HG02870 (cell line): ENCODE measurements at regions not wholly inside any gene's neighbourhood (a gene's known extent, or its start where the extent isn't known, plus 50 kb on each side); places are given as distances from the start of the nearest gene placed in this dataset.

Experiments
- ATAC-seq: cut with Tn5 transposase; IDR thresholded peaks from one replicate; pipeline ENCODE4 v1.9.1; 2021; ENCODE audit warnings: mild to moderate bottlenecking, moderate library complexity; ENCODE audit not compliant: unreplicated experiment

DNA sequence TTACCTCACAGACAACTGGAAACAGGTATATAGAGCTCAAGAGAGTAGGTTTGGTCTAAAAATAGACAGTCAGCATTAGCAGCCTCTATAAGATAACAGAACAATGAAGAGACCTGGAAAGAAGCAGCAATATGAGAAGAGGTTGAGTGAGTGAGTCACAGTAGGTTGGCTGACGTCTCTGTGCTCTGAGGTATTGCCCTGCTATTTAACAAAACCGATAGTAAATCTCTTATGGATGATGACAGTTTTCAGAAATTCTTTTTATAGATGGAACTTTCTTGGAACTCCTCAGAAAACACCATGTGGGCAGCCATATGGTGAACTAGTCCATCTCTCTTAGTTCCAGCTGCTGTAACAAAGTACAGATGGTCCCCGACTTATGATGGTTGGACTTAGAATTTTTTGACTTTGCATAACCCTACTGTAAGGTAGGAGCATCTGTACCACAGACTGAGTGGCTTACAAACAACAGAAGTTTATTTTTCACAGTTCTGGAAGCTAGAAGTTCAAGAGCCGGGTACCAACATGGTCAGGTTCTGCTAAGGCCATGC lies 123.5 kb downstream of the MBD2 start:
- no peak for ATAC-seq

DNA sequence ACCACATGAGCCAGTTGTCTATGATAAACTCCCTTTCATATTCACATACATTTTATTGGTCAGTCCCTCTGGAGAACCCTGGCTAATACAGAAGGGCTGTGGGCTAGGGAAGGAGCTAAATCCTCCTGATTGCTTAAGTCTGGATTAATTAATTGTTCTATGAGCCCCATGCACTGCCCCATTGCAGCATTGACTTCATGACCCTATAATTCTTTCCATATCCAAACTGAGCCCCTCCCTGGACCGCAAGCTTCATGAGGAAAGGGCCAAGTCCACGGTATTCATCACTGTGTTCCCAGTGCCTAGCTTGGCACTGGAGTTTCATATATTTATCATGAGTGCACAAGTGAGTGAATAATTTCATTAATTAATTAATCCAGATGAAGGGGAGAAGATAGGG lies 124.0 kb downstream of the MBD2 start:
- no peak for ATAC-seq

DNA sequence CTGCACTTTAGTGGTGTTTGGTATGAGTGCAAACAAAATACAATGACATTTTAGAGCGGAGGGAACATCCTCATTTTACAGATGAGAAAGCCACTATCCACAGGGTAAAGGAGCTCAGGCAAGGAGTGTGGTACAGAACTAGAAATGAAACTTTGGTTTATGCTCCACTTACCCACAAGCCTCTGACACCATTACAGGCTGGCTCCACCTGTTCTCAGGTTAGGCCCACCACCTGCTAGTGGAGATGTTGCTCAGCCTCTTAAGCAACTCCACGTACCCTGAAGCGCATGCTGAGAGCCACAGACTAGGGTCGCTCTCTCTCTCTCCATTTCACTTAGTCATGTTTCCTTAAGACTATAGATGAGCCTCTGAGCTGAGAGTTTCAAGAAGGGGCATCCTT lies 130.0 kb downstream of the MBD2 start:
- ATAC-seq = peak; percentile 72

DNA sequence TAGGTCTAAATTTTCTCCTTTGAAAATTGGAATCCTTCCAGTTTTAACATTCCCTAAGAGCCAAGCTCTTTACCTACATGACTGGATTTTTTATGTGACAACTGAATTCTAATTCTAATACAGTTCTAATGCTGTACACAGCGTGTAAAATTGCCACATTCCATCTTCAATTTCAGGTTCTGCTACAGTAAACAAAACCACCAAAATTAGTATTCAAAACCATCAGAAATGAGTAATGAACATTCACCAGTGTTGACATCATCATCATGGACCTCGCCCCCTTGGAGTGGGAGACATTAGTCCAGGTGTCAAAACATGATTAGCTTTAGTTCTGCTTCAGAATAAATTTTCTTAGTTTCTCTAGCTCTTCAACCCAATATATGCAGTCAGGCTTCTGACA lies 133.6 kb downstream of the MBD2 start:
- ATAC-seq = no peak

DNA sequence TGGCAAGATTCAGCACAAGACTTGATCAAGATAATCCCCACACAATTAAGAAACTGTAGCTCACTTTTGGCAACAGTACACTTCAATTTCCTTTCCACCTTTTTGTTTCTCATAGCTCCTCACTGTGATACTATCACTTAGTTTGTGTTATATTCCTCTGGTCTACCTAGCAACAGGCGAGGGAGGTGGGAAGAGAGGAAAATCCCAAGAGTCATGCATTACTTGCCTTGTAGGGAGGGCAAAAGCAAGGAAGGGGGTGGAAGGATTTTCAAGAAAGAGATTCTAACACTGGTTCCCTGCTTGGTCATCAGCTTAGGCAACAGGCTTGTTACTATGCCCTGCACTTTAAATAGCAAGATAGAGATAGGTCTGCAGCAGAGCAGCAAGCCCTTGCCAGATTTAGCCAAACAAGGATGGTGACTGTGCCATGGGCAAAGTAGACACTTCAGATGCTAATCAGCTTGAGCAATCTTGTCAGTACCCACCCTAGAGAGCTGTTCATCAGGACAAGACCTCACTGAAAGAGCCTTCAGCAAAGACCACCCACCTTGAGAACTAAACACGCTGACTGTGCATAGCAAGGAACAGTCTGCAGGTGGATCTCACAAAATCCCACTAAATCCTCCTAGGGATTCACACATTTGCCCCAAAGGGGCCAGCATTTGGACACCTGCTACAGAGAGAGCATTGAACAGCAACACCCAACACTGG lies 134.6 kb downstream of the MBD2 start:
- no peak for ATAC-seq

DNA sequence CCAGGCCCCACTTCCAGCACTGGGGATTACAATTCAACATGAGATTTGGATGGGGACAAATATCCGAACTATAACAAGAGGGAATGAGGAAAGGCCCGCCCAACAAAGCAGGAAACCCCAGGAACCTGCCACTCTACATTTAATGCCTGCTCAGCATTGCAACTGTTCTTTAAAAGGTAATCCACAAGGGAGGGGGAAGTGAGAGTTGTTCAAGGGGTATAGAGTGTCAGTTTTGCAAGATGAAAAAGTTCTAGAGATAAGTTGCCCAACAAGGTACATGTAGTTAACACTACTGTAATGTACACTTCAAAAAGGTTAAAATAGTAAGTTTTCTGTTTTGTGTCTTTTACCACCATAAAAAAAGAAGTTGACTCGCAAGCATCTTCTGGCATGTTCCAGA lies 137.6 kb downstream of the MBD2 start:
- no peak for ATAC-seq

DNA sequence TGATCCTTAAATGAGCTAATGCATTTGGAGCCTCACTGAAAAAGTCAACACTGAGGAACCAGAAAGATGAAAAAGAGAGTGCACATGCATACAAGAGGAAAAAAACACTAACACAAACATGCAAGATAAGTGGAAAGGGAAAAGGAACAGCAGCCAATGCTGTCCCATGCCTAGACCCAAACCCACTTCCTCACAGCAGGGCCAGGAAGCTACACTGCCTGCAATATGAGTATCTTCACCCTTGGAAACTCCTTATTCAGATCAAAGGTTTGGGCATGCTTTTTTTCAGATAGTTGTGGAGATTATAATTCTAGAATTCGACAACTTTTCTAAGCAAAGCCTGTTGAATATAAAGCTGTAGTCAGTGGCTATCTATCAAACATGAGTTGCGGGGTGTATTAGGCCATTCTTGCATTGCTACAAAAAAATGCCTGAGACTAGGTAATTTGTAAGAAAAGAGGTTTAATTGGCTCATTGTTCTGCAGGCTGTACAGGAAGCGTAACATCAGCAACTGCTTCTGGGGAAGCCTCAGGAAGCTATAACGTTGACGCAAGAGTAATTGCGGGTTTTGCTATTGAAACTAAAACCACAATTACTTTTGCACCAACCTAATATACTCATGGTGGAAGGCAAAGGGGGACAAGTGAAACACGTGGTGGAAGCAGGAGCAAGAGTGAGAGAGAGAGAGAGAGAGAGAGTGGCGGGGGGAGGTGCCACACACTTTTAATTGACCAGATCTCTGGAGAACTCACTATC lies 138.2 kb downstream of the MBD2 start:
- ATAC-seq = peak; percentile 72

DNA sequence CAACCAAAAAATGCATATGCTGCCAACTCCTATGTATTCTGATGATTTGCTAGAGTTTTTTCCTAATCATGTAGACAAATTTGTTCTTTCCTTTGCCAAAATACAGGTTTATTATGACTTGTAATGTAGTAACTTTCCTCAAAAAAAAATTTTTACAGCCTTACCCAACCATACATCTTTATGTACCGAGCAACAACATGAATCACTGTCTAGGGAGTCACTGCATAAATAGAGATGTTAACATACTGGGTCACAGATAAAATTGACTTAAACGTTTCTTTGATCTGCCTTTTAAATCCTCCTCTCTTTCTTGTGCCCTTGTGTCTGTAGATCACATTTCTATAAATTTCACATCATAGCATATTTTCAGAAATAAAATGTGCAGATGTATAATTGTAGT lies 143.6 kb downstream of the MBD2 start:
- ATAC-seq = no peak

DNA sequence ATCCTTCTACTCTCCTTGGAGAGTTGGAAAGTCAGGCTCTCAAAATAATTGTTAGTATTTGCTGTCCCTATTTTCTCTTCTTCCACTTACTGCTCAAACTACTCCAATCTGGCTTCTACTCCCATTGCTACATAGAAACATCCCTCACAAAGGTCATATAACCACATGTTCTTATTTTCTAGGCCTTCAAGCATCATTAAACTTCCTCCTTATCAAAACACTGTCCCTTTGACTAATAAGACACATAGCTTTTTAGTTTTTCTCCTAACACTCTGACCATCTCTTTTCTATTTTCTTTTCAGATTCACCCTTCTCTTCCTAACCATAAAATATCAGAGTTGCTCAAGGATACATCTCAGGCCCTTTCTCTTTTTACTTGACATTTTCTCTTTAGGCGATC lies 148.3 kb downstream of the MBD2 start:
- no peak for ATAC-seq

DNA sequence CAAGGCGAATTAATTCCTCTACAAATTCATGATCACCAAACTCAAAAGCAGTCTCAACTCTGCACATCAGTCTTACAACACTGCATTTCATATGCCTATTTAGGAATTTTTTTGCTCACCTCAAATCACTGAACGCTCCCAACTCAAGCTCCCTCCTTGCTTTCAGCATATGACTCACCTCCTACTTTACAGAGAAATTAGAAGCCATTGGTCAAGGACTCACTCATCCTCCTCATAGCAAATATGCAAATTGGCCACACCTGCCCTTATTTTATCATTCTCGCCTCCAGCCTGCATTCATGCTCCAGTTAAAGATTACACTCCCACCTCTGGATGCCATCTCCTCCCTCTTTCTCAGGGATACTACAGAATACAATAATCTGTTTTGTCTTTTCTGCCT lies 148.8 kb downstream of the MBD2 start:
- ATAC-seq = no peak

DNA sequence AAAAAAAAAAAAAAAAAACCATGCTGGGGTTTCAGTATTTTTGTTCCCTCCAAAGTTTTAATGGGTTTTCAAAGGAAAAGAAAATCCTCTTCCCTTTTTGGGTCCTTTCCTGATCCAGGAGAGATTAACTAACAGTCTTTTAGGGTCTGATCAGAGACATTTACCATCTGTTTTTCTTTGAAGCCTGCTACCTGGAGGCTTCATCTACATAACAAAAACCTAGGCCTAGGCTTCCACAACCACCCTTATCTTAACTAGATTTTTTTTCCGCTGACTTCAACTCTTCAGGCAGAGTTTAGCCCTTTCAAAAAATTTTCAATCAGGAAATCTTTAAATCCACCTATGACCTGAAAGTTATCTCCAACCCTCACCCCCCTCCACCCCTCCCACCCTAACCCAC lies 154.7 kb downstream of the MBD2 start:
- ATAC-seq = no peak

DNA sequence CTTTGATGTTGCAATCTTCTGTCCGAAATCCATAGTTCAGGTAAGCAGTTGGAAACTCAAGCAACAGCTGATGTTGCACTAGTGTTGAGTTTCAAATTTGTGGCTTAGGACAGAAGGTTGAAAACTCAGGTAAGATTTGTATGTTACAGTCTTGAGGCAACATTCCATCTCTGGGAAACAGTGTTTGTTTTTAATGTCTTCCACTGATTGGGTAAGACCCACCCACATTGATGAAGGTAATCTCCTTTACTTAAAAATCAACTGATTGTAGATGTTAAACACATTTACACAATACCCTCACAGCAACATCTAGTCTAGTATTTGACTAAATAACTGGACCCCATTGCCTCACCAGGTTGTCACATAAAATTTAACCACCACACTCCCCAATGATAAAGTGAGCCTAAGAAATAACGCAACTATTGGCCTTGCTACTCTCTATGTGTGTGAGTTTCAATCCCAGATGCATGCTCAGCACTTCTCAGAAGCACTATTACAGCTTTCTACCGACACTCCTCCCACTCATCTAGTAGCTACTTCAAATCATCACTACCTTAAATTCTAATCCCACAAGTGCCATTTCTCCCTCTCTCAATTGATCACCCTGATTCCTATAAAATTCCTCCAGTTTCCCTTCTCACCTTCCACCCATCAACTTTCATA lies 164.0 kb downstream of the MBD2 start:
- ATAC-seq = no peak

DNA sequence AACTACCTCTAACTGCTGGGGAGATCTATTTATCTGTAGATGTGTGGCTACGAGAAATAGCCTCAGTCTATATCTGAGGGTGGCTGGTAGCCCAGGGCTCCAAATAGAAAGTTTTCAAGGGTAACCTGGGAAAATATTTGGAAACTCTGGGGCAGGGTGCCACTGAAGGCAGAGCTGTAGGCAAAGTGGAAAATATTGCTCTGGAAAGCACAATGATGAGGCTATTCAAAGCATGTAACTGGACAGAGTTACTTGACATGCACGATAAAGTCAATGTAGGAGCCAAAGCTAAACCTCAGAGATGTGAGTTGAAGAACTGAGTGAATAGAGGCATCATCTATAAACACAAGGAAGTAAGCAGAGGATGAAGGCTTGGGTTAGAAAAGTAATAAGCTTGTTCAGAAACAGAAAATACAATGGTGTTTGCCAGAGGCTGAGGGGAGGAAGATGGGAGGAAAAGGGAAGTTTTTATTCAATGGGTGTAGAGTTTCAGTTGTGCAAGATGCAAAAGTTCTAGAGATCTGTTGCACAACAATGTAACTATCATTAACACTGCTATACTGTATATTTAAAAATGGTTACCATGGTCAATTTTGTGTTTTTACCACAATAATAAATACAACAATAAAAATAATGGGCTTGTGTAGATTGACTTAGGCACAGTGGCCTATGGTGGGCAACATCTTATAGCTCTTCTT lies 171.6 kb downstream of the MBD2 start:
- ATAC-seq = no peak

DNA sequence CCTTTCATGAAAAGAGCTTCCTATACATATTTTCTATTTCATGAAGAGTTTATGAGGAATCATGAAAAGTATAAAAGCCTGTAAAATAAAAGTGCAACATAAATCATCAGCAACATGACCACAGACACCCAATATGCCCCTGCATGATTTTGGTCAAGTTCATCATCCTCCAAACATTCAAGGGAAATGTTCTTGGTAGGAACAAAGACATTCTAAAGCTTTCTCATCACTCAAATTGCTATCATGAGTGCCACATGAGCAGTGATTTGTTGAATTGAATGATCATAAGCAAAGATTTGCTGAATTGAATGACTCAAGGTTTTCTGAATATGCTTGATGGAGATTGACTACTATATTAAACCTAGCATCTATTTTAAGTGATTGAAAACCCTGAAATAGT lies 172.2 kb downstream of the MBD2 start:
- ATAC-seq = no peak

DNA sequence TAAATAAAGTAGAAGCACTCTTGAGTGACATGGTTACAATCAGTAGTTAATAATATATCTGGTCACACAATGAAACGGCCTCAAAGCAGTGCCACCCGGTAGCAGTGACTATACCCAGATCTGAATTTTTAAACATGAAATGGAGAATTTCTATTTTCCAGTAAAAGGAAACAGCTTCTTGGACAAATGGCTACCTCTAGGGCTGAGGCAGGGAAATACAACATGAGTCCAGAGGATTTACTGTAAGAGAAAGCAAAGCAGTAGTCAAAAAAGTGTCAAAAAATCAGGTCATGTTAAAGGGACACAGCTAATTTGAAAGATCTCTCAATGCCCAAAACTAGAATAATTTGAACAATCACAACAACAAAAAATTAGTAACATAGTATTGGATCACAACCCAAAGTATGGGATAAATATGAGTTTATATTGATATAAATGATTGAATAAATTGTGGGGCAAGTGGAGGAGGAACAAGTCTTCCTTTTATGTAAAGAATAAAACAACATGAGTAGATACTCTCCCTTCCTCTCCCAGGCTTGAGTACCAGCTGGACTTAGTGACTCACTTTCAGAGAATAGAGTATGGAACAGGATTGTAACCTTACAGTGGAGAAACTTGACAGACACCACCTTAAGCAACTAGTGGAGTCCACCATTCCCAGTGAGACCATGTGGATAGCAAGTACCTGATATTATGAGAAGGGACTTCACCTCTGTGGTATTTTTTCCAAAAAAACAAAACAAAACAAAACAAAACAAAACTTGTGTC lies 180.8 kb downstream of the MBD2 start:
- ATAC-seq = no peak

DNA sequence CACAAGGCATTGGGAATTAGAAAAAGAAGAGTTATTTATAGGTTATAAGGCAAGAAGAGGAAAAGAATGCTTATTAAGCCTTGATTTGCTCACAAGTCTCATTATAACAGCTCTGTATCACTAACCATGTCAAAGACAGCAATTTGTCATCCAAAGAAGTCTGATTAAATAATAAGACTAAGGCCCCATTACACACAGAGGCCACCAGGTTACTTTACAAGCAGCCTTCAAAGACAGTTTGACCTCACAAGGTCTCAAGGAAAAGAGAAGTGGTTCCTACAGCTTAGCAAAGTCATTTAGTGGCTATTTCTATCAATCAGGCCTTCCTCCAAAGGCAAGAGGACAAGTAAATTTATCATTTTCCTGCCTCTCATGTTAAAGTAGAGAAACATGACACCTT lies 188.5 kb downstream of the MBD2 start:
- no peak for ATAC-seq

DNA sequence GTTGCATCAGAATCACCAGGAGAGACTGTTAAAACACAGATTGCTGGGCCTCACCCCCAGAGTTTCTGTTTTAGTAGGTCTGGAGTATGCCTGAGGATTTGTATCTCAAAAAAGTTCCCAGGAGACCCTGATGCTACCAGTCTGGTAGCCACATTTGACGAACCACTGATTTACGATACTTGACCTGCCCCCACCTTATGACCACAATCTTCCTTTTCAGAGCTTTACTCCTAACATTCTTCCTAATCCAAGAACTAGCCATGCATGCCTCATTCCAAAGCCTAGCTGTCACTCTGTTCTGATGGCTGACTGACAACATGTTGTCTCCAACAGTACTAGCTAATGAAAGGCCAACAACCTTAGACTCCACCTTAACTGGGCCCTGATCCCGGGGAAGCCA lies 191.4 kb downstream of the MBD2 start:
- no peak for ATAC-seq

DNA sequence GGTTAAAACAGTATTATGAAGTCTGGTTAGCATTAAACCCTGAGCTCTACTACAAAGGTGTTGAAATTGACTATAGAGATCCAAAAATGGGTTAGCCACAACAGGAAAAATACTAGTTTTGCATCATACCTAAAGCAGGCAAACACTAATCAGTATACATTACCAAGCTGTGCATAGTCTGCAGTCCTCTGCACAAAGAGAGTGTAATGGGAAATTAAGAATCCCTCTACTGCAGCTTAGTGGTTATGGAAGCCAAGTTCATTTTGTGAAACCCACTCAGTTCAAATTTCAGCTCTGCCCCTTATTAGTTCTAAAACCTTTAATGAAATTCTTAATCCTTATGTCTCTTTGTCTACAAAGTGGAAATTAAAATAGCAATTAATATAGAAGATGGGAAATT lies 192.1 kb downstream of the MBD2 start:
- no peak for ATAC-seq

DNA sequence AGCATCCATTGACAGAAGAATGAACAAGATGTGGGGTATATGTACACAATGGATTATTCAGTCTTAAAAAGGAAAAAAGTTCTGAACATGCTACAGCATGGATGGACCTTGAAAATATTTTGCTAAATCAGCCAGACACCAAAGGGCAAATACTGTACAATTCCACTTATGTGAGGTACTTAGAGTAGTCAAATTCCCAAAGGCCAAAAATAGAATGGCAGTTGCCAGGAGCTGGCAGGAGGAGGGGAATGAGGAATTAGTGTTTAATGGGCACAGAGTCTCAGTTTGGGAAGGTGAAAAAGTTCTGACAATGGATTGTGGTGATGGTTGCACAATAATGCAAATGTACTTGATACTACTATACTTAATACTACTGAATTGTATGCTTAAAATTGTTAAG lies 193.2 kb downstream of the MBD2 start:
- ATAC-seq = no peak

DNA sequence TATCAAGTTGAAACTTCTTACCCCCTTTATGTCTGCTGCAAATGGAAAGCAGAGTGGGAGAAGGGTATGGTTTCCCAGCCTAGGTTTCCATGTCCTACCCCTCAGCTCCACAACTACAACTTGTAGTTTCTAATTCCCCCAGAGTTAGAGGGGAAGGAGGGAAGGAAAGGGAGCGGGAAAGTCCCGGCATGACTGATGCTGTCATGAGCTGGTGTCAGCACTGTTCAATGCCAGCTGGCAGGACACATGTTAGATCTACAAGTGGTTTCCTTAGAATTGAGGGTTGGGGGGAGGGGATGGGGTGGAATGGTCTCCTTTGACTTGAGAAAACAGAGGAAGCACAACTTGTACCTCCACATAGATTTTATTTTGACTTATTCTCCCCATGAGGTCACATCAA lies 194.0 kb downstream of the MBD2 start:
- no peak for ATAC-seq

DNA sequence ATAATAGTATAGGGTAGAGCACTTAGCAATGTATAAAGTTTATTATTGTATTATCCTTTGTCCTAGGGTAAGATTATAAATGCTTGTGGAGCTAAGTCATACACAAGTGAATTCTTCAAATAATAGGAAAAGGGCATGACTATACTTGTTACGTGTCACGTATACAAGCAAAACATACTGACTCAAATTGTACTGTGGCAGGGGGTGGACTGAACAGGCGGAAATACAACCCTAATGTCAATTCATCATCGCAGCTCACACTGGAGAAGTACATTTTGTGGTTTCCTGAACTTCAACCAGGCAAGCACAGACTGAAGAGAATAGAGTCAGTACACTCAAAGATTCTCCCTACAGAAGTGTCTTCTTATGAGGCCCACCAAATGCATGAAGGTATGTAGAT lies 201.0 kb downstream of the MBD2 start:
- ATAC-seq = no peak
